HG03439 (cell line): ENCODE measurements at regions not wholly inside any gene's neighbourhood (a gene's known extent, or its start where the extent isn't known, plus 50 kb on each side); places are given as distances from the start of the nearest gene placed in this dataset.
"Not testable (repeated sequence)": the region's sequence is repeated elsewhere in the genome, so short reads cannot be mapped to it uniquely, and the experiment has no call there.

Experiments
- ATAC-seq: cut with Tn5 transposase; IDR thresholded peaks from one replicate; pipeline ENCODE4 v1.9.1; 2021; ENCODE audit warnings: mild to moderate bottlenecking, moderate library complexity; ENCODE audit not compliant: unreplicated experiment

DNA sequence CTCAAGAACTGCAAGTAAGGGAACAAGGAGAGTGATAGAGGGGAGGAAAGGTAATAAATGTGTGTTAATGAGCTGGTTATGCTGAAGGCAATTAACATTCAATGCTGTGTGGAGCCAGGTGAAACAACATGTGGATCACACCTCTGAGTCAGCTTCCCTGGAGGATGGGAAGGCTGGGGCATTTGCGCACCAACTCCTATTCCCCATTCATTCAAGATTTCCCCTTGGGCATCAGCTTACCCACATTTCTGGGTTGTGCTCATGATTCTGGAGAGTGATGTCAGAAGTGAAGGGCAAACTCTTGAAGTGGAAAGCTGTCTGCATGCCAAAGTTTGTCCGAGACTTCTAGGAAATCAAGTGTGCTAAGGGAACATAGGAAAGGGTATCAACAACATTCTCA, 461.4 kb downstream of the MID1IP1 start:
- ATAC-seq, result no peak

GRCh38 chrX:39264023-39264422, 462.8 kb downstream of the MID1IP1 start:
- no peak for ATAC-seq

GRCh38 chrX:39267176-39267575, 465.9 kb downstream of the MID1IP1 start:
- ATAC-seq, result no peak

DNA sequence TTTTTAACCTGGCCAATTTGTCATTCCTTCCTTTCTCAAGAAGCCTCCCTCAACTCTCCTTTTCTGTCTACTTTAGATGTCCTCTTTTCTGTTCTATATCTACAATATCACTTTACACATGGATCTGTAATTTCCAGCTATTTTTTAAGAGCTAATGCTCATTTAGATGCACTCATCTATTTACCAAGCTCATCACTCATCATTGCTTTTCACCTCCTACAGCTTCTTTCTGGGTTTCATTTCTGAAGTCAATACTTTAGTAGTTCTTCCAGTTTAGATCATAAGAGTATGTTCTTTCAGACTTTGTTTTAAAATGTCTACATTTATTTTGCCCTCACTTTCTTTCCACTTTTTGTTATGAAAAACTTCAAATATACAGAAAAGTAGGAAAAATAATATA, 466.9 kb downstream of the MID1IP1 start:
- ATAC-seq, result no peak

GRCh38 chrX:39275500-39276068, 474.3 kb downstream of the MID1IP1 start:
- ATAC-seq, result no peak

DNA sequence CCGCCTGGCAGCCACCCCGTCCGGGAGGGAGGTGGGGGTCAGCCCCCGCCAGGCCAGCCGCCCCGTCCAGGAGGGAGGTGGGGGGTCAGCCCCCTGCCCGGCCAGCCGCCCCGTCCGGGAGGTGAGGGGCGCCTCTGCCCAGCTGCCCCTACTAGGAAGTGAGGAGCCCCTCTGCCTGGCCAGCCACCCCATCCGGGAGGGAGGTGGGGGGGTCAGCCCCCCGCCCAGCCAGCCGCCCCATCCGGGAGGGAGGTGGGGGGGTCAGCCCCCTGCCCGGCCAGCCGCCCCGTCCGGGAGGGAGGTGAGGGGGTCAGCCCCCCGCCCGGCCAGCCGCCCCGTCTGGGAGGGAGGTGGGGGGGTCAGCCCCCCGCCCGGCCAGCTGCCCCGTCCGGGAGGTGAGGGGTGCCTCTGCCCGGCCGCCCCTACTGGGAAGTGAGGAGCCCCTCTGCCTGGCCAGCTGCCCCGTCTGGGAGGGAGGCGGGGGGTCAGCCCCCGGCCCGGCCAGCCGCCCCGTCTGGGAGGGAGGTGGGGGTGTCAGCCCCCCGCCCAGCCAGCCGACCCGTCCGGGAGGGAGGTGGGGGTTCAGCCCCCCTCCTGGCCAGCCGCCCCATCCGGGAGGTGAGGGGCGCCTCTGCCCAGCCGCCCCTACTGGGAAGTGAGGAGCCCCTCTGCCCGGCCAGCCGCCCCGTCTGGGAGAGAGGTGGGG, 476.6 kb downstream of the MID1IP1 start:
- not testable (repeated sequence) for ATAC-seq

- no peak for ATAC-seq
Observed at GRCh38 chrX:39283239-39283638, 482.0 kb downstream of the MID1IP1 start.

DNA sequence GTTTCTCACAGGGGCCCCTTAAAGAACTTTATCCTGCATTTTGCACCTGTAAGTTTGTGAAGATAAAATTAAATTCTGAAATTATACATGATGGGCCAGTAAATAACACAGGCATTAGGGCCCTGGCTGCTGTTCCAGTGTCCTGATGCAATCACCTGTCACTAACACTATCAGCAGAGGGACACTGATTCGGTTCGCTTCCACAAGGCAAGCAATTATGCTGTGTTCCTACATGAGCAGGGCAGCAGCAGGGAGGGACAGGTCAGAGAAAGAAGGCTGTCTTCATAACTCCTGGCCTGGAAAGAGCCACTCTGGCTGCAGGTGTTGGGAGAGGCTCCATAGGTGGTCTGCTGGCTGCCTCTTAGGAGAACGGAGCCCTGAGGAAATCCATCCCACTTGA, 487.3 kb downstream of the MID1IP1 start:
- ATAC-seq, result no peak

DNA sequence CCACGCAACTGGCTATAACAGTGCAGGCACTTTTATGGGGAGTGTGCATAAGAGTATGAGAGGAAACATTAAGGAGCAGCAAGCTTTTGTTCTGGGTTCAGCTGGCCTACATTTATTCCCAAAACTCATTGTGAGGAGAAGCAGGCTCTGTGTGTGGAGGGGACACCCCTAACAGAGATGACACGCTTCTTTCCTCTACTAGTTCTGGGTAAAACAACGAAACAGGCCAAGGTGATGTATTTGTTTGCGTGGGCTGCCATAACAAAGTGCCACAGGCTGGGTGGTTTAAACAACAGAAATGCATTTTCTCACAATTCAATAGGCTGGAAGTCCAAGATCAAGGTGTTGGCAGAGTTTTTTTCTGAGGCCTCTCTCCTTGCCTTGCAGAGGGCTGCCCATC, 488.6 kb downstream of the MID1IP1 start:
- ATAC-seq, result no peak

- no peak for ATAC-seq
Observed at GRCh38 chrX:39293203-39293602, 491.9 kb downstream of the MID1IP1 start.

- ATAC-seq, result no peak
Observed at GRCh38 chrX:39296472-39296871, 495.2 kb downstream of the MID1IP1 start.

GRCh38 chrX:39298821-39299220, 497.6 kb downstream of the MID1IP1 start:
- no peak for ATAC-seq

GRCh38 chrX:39299615-39300014, 498.4 kb downstream of the MID1IP1 start:
- no peak for ATAC-seq

GRCh38 chrX:39301036-39301435, 499.8 kb downstream of the MID1IP1 start:
- ATAC-seq, result no peak

GRCh38 chrX:39302838-39303237, 501.6 kb downstream of the MID1IP1 start:
- no peak for ATAC-seq

DNA sequence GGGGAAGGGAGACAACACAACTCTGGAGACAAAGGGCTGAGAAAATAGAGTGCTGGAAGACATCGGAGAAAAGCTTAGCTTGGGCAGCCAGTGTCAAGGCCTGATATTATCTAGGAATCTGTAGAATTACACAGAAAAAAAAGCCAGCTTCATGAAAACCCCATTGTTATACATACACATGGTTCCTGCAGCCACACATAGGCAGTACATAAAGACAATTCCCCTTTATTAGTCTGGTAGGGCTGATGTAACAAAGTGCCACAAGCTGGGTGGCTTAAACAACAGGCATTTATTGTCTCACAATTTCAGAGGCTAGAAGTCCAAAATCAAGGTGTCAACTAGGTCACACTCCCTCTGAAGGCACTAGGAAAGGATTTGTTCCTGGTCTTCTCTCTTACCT, 503.5 kb downstream of the MID1IP1 start:
- ATAC-seq, result no peak

- no peak for ATAC-seq
Observed at GRCh38 chrX:39307488-39307887, 506.2 kb downstream of the MID1IP1 start.

DNA sequence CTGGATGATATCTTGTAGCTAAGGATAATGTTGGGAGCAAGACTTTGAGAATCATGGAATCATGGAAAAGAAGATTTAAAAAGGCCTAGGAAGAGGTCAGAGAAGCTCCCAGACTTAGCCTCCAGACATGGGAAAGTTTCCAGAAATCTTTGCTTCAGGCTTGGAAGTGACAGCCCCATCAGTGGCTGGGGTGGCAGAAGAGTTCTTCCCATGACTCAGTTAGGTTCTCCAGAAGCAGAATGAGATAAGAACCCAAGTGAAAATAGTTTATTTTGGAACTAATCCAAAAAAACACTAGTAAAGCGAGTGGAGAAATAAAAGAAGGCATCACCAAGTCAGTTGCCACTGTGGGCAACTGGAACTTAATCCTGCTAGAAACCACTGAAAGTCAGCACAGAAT, 506.9 kb downstream of the MID1IP1 start:
- no peak for ATAC-seq

DNA sequence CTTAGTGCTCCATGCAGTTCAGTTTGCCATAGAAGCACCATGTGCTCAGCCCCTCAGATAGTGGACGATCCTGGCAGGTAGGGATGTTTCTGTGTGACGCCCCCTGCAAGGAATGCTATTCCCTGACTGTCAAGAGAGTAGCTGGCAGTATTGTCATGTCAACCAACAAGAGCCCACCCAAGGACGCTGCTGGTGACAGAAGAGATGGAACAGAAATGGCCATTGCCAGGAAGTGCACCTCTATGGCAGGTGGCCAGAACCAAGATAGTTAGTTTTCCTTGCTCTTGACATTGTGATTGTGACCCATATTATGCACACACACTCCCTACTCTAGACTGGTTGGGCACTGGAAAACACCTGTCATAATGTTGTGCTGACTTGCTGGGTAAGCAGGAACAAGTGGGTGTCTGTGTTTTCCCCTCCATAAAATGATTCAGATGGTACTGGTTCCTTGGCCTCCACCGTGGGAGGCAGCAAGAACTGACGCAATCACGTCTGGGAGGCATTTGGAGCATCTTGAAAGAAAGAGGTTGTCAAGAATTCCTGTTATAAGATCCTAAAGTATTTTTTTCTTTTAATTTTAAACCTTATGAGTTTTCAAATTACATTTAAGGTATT, 507.9 kb downstream of the MID1IP1 start:
- ATAC-seq, result no peak

DNA sequence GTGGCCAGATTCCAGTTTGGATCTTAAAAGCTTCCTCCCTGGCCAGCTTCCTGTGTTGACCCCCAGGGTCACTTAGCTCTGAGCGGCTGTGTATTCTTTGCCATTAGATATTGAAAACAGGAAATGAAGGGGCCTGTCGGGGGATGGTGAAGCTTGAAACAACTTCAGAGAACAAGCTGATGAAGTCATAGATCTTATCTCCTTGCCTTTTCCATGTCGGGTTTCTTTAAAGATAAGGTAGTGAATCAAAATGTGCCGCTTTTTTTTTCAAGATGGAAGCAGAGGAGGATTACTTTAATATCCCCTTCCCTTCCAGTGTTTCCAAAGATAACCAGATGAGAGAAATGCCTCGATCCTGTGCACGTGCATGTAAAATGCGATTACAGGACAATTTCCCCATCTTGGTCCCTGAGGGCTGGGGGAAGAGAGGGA, 508.5 kb downstream of the MID1IP1 start:
- ATAC-seq, result no peak

- ATAC-seq, result no peak
Observed at GRCh38 chrX:39310891-39311290, 509.6 kb downstream of the MID1IP1 start.

GRCh38 chrX:39311646-39312045, 510.4 kb downstream of the MID1IP1 start:
- no peak for ATAC-seq
